Midbrain (tissue), 1 donor: ENCODE measurements at regions not wholly inside any gene's neighbourhood (a gene's known extent, or its start where the extent isn't known, plus 50 kb on each side); places are given as distances from the start of the nearest gene placed in this dataset.

Source experiments
- DNase-seq: peaks from one replicate; lab custom pipeline; 2025; lab: John Stamatoyannopoulos, UW

- no peak for DNase-seq
Observed at GRCh38 chr11:112357488-112357887, 96.8 kb upstream of the PLET1 start.

GRCh38 chr11:112361396-112361795 is 100.7 kb upstream of the PLET1 start:
- no peak for DNase-seq

DNA sequence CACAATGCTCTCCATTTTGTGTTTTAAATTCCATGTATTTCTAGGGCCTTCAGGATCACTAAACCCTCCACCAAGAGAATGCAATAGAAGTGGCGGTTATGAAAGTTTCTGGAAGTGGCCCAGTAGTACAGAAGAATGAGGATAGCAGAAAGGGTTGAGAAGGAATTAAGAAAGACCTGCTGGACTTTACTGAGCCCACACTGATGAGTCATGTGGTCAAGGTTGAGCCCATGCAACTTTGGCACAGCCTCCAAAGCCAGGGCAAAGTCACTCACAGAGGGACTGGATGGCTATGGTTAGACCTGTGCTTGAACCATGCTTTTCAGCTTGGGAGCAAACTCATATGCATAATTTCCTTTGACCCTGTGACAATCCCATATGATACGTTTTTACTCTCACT is 102.9 kb upstream of the PLET1 start:
- no peak for DNase-seq

GRCh38 chr11:112364962-112365481 is 104.4 kb upstream of the PLET1 start:
- no peak for DNase-seq

- no peak for DNase-seq
Observed at GRCh38 chr11:112366012-112366411, 105.4 kb upstream of the PLET1 start.

DNA sequence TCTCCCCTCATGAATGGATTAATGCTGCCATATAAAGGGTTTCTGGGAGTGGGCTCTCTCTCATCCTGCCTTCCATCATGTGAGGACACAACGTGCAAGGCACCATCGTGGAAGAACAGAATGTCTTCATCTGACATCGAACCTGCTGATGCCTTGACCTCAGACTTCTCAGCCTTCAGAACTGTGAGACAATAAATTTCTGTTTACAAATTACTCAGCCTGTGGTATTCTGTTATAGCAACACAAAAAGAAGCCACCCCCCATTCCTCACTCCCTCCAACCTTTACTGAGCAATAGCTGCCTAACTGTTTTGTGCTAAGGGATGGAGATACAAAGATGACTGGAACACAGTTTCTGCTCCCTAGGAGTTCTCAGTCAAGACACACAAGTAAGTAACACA is 106.1 kb upstream of the PLET1 start:
- no peak for DNase-seq

DNA sequence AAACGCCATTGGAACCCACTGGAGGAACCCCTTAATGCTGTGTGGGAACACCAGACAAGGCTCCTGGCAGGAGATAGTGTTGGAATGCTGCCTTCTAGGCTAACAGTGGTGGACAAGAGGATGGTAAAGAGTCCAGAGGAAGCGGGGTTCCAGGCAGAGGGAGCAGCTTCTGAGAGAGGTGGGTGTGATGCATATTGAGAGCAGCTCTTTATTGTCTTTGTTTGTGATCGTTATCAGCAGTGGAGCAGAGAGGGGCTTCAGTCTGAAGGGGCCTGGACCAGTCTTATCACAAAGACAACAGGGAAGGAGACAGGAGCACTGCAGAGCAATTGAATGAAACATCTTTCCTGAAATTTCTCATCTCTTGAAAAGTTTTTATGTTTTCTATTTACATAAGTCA is 106.8 kb upstream of the PLET1 start:
- DNase-seq = no peak

DNA sequence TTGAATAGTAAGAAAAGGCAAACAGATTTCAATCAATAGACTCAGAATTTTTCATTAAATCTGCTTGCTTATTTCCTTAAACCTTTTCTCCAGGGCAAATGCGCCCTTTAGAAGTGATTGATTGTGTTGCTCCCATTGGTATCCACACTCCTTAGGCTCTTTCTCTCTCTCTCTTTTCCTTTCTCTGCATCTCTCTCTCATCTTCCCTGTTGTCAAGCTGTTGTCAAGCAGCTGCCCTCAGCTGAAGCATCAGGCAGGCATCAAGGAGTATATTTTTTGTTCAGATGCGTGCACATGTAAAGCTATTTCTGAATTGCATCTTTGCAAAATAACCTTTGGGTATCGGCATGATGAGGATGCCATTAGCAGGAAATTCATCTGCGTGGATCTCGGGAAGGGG is 107.2 kb upstream of the PLET1 start:
- DNase-seq = no peak

DNA sequence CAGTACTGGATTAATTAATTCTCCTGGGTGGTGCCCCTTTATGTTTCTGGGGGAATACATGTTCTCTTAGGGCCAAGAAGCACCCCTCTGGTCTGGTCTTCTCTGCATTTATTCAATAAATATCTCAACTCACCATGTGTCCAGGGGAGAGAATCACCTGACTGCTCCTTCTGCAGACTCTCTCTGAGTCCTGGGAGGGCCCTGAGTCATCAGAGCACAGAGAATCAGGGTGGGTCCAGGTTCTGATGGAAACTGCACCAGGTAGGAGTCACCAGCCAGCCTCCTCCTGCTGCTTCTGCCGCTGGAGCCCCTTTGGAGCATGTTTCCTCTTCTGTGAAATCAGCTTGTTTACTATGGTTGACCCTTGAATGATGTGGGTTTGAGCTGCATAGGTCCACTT is 107.7 kb upstream of the PLET1 start:
- DNase-seq = no peak

- no peak for DNase-seq
Observed at GRCh38 chr11:112369374-112369773, 108.7 kb upstream of the PLET1 start.

DNA sequence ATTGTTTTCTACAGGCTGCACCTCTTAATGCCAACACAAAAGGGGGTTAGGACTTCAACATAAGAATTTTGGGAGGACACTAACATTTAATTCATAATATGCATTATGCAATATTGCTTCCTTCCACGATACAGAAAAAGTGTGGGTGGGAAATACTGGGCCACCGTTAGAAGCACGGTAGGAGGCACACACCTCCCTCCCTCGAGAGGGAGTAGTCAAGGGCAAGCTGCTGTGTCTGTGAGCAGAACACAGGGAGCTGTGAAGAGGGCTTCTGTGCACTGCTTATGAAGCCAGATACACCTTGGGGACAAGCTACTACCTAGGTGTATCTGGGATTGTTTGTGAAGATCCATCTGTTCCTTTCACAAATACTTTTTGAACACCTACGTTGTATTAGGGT is 109.3 kb upstream of the PLET1 start:
- DNase-seq = no peak

GRCh38 chr11:112374486-112375140 is 114.0 kb upstream of the PLET1 start:
- DNase-seq = no peak

- DNase-seq = no peak
Observed at GRCh38 chr11:112377946-112378345, 117.3 kb upstream of the PLET1 start.

- no peak for DNase-seq
Observed at GRCh38 chr11:112380464-112380863, 119.8 kb upstream of the PLET1 start.

- DNase-seq = no peak
Observed at GRCh38 chr11:112381578-112381977, 120.9 kb upstream of the PLET1 start.

DNA sequence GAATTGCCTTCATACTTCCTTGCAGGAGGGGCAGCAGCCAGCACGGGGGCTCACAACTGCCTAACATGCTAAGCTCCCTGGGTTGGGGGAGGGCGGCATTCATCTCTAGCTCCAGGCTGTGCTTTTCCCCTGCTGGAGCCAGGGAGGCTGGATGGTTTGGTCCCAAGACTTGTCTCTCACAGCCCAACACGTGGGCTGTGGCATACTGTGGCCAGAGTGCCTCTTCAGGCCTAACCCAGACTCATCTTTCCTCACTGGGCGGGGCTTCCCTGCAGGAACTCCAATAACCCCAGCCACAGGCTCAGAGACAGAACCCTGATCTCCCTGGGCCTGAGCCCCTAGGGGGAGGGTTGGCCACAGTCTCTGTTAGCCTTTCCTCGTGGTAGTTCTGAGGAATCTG is 121.9 kb upstream of the PLET1 start:
- DNase-seq = no peak

DNA sequence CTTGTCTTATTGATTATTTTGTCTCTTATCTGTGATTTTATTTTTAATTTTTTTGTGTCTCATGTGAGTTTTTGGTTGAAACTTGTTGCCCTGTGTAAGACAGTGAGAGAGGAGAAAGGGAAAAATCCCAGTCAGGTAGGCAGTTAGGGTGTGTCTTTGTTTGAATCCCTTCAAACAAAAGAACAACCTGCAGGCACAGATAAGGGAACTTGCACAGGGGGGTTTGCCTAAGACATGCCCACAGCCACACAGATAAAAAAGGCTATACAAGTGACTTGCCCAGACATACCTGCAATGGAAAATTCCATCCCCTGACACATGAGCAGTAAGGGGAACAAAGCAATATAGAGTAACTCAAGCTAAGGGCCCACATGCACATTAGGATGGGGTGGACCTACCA is 127.8 kb upstream of the PLET1 start:
- no peak for DNase-seq

- no peak for DNase-seq
Observed at GRCh38 chr11:112391086-112391485, 130.4 kb upstream of the PLET1 start.

DNA sequence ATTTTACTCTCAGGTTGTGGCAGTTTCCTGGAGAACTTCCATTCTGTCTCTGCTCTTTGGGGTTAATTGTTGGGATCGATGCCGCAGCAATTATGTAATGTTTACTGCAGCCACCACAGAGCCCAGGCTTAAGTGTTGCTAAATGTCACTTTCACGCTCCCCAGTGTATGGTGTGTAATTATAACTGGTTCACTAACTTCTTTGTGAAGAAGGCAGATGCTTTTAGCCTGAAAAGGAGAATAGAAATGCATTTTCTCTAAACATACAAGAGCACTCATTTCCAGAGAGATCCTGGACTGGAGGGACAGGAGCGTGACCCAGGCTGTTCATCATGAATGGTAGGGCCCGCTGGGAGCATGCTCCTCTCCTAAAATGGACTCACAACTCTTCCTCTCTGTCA is 132.2 kb upstream of the PLET1 start:
- no peak for DNase-seq

DNA sequence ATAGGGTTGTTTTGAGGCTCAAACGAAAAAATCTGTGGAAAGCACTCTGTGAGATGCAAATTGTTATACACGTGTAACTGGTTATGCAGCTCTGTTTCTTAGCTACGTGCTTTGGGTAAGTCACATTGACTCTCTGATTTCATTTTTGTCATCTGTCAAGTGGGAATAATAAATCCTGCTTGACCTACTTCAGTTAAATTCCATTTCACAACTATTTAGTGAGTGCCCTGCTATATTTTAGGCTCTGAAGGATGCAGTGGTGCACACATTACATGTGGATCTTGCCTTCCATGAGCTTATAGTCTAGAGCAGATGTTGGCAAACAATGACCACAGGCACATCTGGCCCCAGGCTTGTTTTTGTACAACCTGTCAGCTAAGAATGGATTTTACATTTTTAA is 133.6 kb upstream of the PLET1 start:
- DNase-seq = no peak

DNA sequence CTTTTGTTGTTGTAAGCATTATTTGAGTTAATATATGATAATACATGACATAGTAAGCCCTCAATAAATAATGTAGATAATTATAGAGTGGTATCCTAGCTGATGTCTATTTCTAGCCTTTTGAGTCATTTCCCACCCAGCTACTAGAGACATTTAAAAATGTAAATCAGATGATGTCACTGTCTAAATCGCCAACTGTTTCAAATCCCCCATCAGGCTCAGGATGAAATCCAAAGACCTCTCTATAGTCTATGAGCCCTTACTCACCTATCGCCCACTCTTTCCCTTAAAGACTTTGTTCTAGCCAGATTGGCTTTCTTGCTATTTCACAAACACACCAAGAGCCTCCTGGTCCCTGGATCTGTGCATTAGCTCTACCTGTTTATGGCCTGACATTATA is 135.4 kb upstream of the PLET1 start:
- no peak for DNase-seq

GRCh38 chr11:112398798-112399478 is 138.3 kb upstream of the PLET1 start:
- no peak for DNase-seq

DNA sequence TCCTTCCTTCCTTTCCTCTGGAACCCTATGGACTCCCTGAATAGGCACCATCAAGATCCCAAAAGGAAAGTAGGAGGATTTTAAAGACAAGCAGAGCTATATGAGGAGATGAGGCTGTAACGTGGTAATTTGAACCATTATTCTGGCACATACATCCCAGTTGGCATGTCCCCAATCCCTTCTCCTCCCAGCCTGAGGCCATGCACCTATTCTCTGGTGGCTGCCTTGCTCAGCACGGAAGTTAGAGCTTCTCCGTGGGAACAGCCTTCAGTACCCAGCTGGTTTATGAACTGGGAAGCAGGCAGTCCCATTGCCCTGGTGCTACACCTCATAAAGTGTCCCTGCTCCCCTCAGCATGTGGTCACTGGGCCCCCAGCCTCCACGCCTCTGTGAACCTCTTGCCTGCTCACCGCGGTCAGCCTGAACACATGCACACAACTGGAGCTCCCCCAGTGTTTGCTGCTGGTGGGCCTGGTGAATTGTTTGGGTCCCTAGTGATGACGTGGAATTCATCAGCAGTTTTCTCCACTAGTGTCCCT is 139.9 kb upstream of the PLET1 start:
- no peak for DNase-seq
